Spleen (tissue), 7 donors: ENCODE measurements at regions not wholly inside any gene's neighbourhood (a gene's known extent, or its start where the extent isn't known, plus 50 kb on each side); places are given as distances from the start of the nearest gene placed in this dataset.

ENCODE experiments used
- CTCF ChIP-seq, 11 experiments: fragments of 200-600 bp in 7 of 11; fragments of 450-650 bp in 4 of 11; sonication (generic) in 4 of 11; IDR thresholded peaks in 8 of 11; conservative IDR thresholded peaks in 3 of 11; 1 replicate in 7 of 11; 2 replicates in 4 of 11; pipeline versions ENCODE4 v1.4.0 to v1.8.0; 2016 to 2021; ENCODE audit warnings: antibody characterized with exemption in 11 of 11, inconsistent platforms in 4 of 11, mild to moderate bottlenecking in 1 of 11
- POLR2A ChIP-seq, 3 donors: fragments of 450-650 bp; IDR thresholded peaks; one replicate each; pipeline ENCODE4 v1.5.1; 2017; ENCODE audit warnings: antibody characterized with exemption in 3 of 3, mild to moderate bottlenecking in 1 of 3
- POLR2AphosphoS5 ChIP-seq, 3 donors: sonication (generic); formaldehyde crosslinking; IDR thresholded peaks; one replicate each; pipeline ENCODE4 v1.5.1; 2017; ENCODE audit warnings: antibody characterized with exemption in 3 of 3
- donor health status: DM: no; HTN: no; CAD: no; lungs with moderate emphysema.
- donor health status: DM: no; HTN: no; CAD: no.
- donor health status: DM: no; HTN: no; CAD: no.

- TF ChIP-seq CTCF (IDR thresholded peaks at IDR 0.05 in 8 of 11, conservative IDR thresholded peaks at IDR 0.05 in 3 of 11) (no peak), POLR2A (IDR thresholded peaks at IDR 0.05) (no peak), POLR2AphosphoS5 (IDR thresholded peaks at IDR 0.05) (no peak)
Measured at GRCh38 chr5:97636766-97637165, 453.7 kb upstream of the RIOK2 start.
